Keratinocyte (primary cell): ENCODE measurements at regions not wholly inside any gene's neighbourhood (a gene's known extent, or its start where the extent isn't known, plus 50 kb on each side); places are given as distances from the start of the nearest gene placed in this dataset.

ENCODE experiments used
- DNase-seq: peaks from one replicate; pipeline ENCODE4 v3.0.0-alpha.2; 2011; ENCODE audit warnings: low read depth, missing footprints, low spot score
- FAIRE-seq: peaks from 2 replicates; lab custom pipeline; 2011; peaks lifted over from hg19 to GRCh38; lab: Jason Lieb, UNC
- H2AFZ ChIP-seq: 2 replicates; pipeline ENCODE4 v1.6.0; 2012; ENCODE audit warnings: low read length, control low read depth, inconsistent platforms; ENCODE audit not compliant: control insufficient read depth
- H3K27ac ChIP-seq: 2 replicates; pipeline ENCODE4 v1.5.1; 2011; ENCODE audit warnings: low read length; ENCODE audit not compliant: control insufficient read depth, insufficient read depth
- H3K27me3 ChIP-seq: 3 replicates; pipeline ENCODE4 v1.6.0; 2011; ENCODE audit warnings: low read length; ENCODE audit not compliant: control insufficient read depth, insufficient read depth; ENCODE audit errors: extremely low read depth
- H3K36me3 ChIP-seq, 2 experiments: 2 replicates in 1 of 2; 3 replicates in 1 of 2; pipeline ENCODE4 v1.5.1; 2011; ENCODE audit warnings: low read length in 2 of 2, mild to moderate bottlenecking in 1 of 2; ENCODE audit not compliant: control insufficient read depth in 2 of 2, insufficient read depth in 2 of 2; ENCODE audit errors: extremely low read depth in 1 of 2
- H3K4me1 ChIP-seq: 3 replicates; pipeline ENCODE4 v1.5.1; 2011; ENCODE audit warnings: low read length; ENCODE audit not compliant: control insufficient read depth, insufficient read depth; ENCODE audit errors: extremely low read depth
- H3K4me2 ChIP-seq: 3 replicates; pipeline ENCODE4 v1.6.0; 2011; ENCODE audit warnings: low read depth, low read length; ENCODE audit not compliant: control insufficient read depth, insufficient read depth; ENCODE audit errors: extremely low read depth
- H3K4me3 ChIP-seq, 3 experiments: fragments of 200-600 bp in 1 of 3; sonication (generic) in 1 of 3; 2 replicates in 2 of 3; 3 replicates in 1 of 3; pipeline ENCODE4 v1.5.1; 2011 to 2016; ENCODE audit warnings: low read length in 3 of 3, mild to moderate bottlenecking in 3 of 3, control low read depth in 2 of 3, inconsistent platforms in 1 of 3, low read depth in 1 of 3, mixed read lengths in 1 of 3, mixed run types in 1 of 3, moderate library complexity in 1 of 3; ENCODE audit not compliant: control insufficient read depth in 2 of 3, insufficient read depth in 2 of 3; ENCODE audit errors: extremely low read depth in 1 of 3
- H3K79me2 ChIP-seq: 2 replicates; pipeline ENCODE4 v1.6.0; 2012; ENCODE audit warnings: low read length; ENCODE audit not compliant: control insufficient read depth, insufficient read depth
- H3K9ac ChIP-seq: 3 replicates; pipeline ENCODE4 v1.6.0; 2011; ENCODE audit warnings: low read length; ENCODE audit not compliant: control insufficient read depth, insufficient read depth; ENCODE audit errors: extremely low read depth
- H3K9me1 ChIP-seq: 3 replicates; pipeline ENCODE4 v1.6.0; 2011; ENCODE audit warnings: low read length; ENCODE audit not compliant: control insufficient read depth, insufficient read depth; ENCODE audit errors: extremely low read depth
- H3K9me3 ChIP-seq: 2 replicates; pipeline ENCODE4 v1.5.1; 2012; ENCODE audit warnings: low read depth, low read length; ENCODE audit not compliant: control insufficient read depth
- H4K20me1 ChIP-seq: 3 replicates; pipeline ENCODE4 v1.6.0; 2011; ENCODE audit warnings: low read length; ENCODE audit not compliant: control insufficient read depth, insufficient read depth; ENCODE audit errors: extremely low read depth
- EZH2 ChIP-seq: IDR thresholded peaks from one replicate; pipeline ENCODE4 v1.6.1; 2012; ENCODE audit warnings: inconsistent platforms, mild to moderate bottlenecking, low read length, moderate library complexity
- dilution Hi-C: fragments of 300-500 bp; cut with MboI; formaldehyde crosslinking; loops from one replicate; pipeline ENCODE4 v1.7.0; 2020; ENCODE audit warnings: low sequenced_read_pairs; ENCODE audit not compliant: extremely low pct_ligation_motif_present
- TF ChIP-seq, protein P1 (sequence below), 3 experiments: IDR thresholded peaks in 1 of 3; conservative IDR thresholded peaks in 1 of 3; optimal IDR thresholded peaks in 1 of 3; 2 replicates in 2 of 3; 3 replicates in 1 of 3; pipeline versions ENCODE3 to v1.5.1; 2011; ENCODE audit warnings: low read length in 3 of 3, mild to moderate bottlenecking in 3 of 3, moderate library complexity in 2 of 3, control low read depth in 1 of 3, inconsistent platforms in 1 of 3; ENCODE audit not compliant: insufficient read depth in 2 of 3; ENCODE audit errors: extremely low read depth in 1 of 3

- TF ChIP-seq, protein P1, sequence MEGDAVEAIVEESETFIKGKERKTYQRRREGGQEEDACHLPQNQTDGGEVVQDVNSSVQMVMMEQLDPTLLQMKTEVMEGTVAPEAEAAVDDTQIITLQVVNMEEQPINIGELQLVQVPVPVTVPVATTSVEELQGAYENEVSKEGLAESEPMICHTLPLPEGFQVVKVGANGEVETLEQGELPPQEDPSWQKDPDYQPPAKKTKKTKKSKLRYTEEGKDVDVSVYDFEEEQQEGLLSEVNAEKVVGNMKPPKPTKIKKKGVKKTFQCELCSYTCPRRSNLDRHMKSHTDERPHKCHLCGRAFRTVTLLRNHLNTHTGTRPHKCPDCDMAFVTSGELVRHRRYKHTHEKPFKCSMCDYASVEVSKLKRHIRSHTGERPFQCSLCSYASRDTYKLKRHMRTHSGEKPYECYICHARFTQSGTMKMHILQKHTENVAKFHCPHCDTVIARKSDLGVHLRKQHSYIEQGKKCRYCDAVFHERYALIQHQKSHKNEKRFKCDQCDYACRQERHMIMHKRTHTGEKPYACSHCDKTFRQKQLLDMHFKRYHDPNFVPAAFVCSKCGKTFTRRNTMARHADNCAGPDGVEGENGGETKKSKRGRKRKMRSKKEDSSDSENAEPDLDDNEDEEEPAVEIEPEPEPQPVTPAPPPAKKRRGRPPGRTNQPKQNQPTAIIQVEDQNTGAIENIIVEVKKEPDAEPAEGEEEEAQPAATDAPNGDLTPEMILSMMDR (optimal IDR thresholded peaks at IDR 0.05 in 1 of 3, IDR thresholded peaks at IDR 0.05 in 1 of 3, conservative IDR thresholded peaks at IDR 0.05 in 1 of 3; ENCODE audit: extremely low read depth in 1 of 3, insufficient read depth in 2 of 3, low read length in 3 of 3) = no peak
- no peak for TF ChIP-seq EZH2
- Histone ChIP-seq H4K20me1 (no peaks in the 10 kb centered on the region), H3K36me3 (no peaks in the 10 kb centered on the region), H2AFZ (no peak overlapping the region), H3K9me1 (no peaks in the 10 kb centered on the region), H3K9ac (no peak overlapping the region), H3K27ac (no peak overlapping the region), H3K9me3 (peaks cover 6% of the 10 kb centered on the region), H3K4me1 (no peaks in the 10 kb centered on the region), H3K4me2 (no peak overlapping the region), H3K4me3 (no peak overlapping the region), H3K27me3 (no peaks in the 10 kb centered on the region), H3K79me2 (no peaks in the 10 kb centered on the region)
- FAIRE-seq = no peak
- dilution Hi-C loops = no loop called here
- DNase-seq = no peak
Observed at GRCh38 chr13:62049992-62050391, 634.3 kb upstream of the PCDH20 start.

DNA sequence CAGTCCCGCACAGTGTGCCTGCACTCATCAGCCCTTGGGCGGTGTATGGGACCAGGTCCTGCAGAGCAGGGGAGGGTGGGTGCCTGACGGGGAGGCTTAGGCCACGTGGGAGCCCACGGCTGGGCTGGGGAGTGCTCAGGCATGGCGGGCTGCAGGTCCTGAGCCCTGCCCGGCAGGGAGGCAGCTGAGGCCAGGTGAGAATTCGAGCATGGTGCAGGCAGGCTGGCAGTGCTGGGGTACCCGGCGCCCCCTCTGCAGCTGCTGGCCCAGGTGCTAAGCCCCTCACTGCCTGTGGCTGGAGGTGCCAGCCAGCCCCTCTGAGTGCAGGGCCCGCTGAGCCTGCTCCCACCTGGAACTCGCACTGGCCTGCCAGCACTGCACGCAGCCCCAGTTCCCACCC, 630.9 kb upstream of the PCDH20 start:
- no peak overlapping the region for H3K4me2 ChIP-seq
- no peaks in the 10 kb centered on the region for H3K9me1 ChIP-seq
- H3K27me3 ChIP-seq = no peaks in the 10 kb centered on the region
- peaks cover 6% of the 10 kb centered on the region for H3K9me3 ChIP-seq
- H3K9ac ChIP-seq = no peak overlapping the region
- no peak overlapping the region for H3K27ac ChIP-seq
- dilution Hi-C loops = no loop called here
- H4K20me1 ChIP-seq = no peaks in the 10 kb centered on the region
- no peaks in the 10 kb centered on the region for H3K36me3 ChIP-seq
- TF ChIP-seq, protein P1 (optimal IDR thresholded peaks at IDR 0.05 in 1 of 3, IDR thresholded peaks at IDR 0.05 in 1 of 3, conservative IDR thresholded peaks at IDR 0.05 in 1 of 3; ENCODE audit: extremely low read depth in 1 of 3, insufficient read depth in 2 of 3, low read length in 3 of 3) = no peak
- no peak for TF ChIP-seq EZH2
- no peaks in the 10 kb centered on the region for H3K4me1 ChIP-seq
- no peaks in the 10 kb centered on the region for H3K79me2 ChIP-seq
- no peak overlapping the region for H2AFZ ChIP-seq
- no peak for FAIRE-seq
- H3K4me3 ChIP-seq = no peak overlapping the region
- DNase-seq = no peak
